ENCODE measurements at regions not wholly inside any gene's neighbourhood (a gene's known extent, or its start where the extent isn't known, plus 50 kb on each side); places are given as distances from the start of the nearest gene placed in this dataset.

DNA sequence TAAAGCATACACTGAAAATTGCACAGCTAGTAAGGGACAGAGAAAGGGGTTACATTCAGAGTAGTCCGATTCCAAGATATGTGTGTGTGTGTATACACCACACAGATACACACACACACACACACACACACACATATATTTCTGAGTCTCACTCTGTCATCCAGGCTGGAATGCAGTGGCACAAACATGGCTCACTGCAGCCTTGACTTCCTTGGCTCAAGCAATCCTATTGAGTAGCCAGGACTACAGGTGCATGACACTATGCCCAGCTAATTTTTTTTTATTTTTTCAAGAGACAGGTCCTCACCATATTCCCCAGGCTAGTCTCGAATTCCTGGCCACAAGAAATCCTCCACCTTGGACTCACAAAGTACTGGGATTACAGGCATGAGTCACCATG, 68.1 kb upstream of the ITPRID2 start:
- TF ChIP-seq GATA2 (IDR thresholded peaks at IDR 0.05; ENCODE audit: low read depth, low read length), result no peak
- no peak for TF ChIP-seq GATA3 (IDR thresholded peaks at IDR 0.05; ENCODE audit: low read depth, low read length)
